GM12872 (cell line): ENCODE measurements at regions not wholly inside any gene's neighbourhood (a gene's known extent, or its start where the extent isn't known, plus 50 kb on each side); places are given as distances from the start of the nearest gene placed in this dataset.

ENCODE experiments used
- CTCF ChIP-seq: IDR thresholded peaks from 3 replicates; pipeline ENCODE4 v1.5.1; 2011; ENCODE audit warnings: low read depth, mild to moderate bottlenecking, low read length, moderate library complexity; ENCODE audit not compliant: insufficient read depth

- no peak for TF ChIP-seq CTCF
Observed at GRCh38 chr18:14942275-14942674, 194.3 kb downstream of the ANKRD30B start.

- TF ChIP-seq CTCF = no peak
Observed at GRCh38 chr18:14943486-14943885, 195.5 kb downstream of the ANKRD30B start.

GRCh38 chr18:14943967-14944636 is 196.1 kb downstream of the ANKRD30B start:
- TF ChIP-seq CTCF = no peak

GRCh38 chr18:14944838-14945237 is 196.9 kb downstream of the ANKRD30B start:
- TF ChIP-seq CTCF = no peak

- no peak for TF ChIP-seq CTCF
Observed at GRCh38 chr18:14945286-14945685, 197.3 kb downstream of the ANKRD30B start.

- no peak for TF ChIP-seq CTCF
Observed at GRCh38 chr18:14945984-14946383, 198.0 kb downstream of the ANKRD30B start.

- no peak for TF ChIP-seq CTCF
Observed at GRCh38 chr18:14947482-14948162, 199.7 kb downstream of the ANKRD30B start.
